ENCODE measurements at regions not wholly inside any gene's neighbourhood (a gene's known extent, or its start where the extent isn't known, plus 50 kb on each side); places are given as distances from the start of the nearest gene placed in this dataset.

DNA sequence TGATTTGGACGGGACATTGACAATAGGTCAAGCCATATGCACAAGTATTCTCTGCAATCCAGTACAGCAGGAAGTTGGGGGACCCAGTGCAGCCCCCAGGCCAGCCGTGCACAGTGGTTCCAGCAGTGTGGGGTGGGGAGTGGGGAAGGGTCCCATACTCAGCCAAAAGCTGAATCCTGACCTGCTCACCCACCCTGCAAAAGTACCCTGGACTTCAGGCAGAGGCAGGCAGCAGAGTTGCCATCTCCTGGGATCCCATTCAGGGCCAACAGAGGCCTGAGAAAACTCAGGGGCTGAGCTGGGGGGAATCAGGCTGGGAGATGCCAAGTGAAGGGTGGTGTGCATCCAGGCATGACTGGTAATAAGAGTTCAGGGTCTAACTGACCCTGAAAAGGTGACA lies 83.9 kb downstream of the ALG10 start:
- TF ChIP-seq CTCF (IDR thresholded peaks at IDR 0.05) (no peak), EP300 (IDR thresholded peaks at IDR 0.05) (no peak), POLR2AphosphoS5 (IDR thresholded peaks at IDR 0.05) (no peak), POLR2A (IDR thresholded peaks at IDR 0.05) (no peak)

All from stomach (tissue), 4 donors.